NCI-H2227 (cell line): ENCODE measurements at regions not wholly inside any gene's neighbourhood (a gene's known extent, or its start where the extent isn't known, plus 50 kb on each side); places are given as distances from the start of the nearest gene placed in this dataset.
"Not testable (repeated sequence)": the region's sequence is repeated elsewhere in the genome, so short reads cannot be mapped to it uniquely, and the experiment has no call there.

ENCODE experiments used
- DNase-seq: peaks from one replicate; lab custom pipeline; 2025; ENCODE audit not compliant: unreplicated experiment; lab: John Stamatoyannopoulos, UW

DNA sequence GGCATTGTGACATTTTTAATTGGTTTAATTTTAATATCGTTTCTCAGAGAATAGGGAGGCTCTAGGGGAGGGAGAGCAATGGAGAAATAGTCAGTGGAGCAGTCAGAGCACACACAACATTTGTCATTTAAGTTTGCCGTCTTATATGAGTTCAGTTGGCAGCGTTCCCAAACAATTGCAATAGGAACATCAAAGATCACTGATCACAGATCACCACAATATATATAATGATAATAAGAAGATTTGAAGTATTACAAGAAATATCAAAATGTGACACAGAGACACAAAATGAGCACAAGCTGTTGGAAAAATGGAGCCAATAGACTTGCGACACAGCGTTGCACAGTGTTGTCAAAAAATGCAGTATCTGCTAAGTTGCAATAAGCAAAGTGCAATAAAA is 303.7 kb downstream of the CDH19 start:
- DNase-seq: no peak

- peak; percentile 3 for DNase-seq
Measured at GRCh38 chr18:66280470-66280869, 323.4 kb downstream of the CDH19 start.

GRCh38 chr18:66271962-66272361 is 331.9 kb downstream of the CDH19 start:
- DNase-seq: no peak

- no peak for DNase-seq
Measured at GRCh38 chr18:66264130-66264529, 339.8 kb downstream of the CDH19 start.

DNA sequence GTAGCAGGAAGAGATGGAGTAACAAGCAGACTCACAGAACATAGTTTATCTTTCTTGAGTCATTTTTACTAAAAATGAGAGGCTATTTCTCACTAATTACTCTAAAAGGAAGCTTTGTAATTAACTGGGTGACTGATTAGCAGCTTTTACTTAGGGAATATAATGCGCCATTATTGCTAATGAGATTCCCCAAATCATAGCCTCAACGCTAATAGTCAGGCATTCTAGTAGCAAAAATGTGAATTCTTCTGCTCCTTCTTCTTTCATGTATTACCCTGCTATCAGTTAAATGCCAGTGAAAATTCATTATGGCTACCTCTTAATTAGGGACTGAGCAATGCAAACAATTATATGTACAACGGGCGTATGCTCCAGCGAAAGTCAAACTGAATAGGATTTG is 349.8 kb downstream of the CDH19 start:
- DNase-seq: no peak

DNA sequence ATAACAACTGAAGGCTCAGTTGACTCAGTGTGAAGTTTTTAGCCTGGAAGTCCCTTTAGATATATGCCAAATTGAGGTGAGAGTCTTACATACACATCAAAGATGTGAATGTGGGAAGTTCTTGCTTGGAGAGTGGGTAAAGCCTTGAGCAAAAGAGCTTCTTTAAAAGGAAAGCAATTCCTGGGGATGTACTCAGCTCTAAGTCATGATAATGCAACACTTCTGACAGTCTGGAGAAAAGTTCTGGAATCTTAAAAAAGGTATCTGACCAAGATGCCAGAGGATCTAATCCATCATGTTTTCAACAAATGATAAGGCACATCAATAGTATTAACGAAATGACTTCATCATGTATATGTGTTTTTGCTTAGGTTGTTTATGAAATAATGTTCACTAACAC is 351.2 kb downstream of the CDH19 start:
- DNase-seq: no peak

GRCh38 chr18:66235206-66235605 is 368.7 kb downstream of the CDH19 start:
- DNase-seq: no peak

DNA sequence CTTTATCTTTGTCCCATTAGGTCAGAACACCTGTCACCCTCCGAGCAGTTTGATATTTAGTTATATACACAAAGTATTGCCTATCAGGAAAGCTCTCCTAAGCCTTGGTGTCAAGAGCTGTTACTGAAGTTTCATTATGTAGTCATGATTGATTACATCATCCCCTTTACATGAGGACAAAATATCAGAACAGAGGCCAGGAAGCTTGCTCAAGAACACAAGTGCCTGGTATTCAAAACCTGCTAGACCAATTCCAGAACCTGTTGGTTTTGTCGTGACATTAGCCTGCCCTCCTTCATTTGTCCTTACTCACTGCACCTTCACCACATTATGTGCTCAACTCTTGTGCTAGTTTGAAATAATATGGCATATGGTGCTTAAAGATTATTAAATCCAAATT is 377.1 kb downstream of the CDH19 start:
- DNase-seq: no peak

DNA sequence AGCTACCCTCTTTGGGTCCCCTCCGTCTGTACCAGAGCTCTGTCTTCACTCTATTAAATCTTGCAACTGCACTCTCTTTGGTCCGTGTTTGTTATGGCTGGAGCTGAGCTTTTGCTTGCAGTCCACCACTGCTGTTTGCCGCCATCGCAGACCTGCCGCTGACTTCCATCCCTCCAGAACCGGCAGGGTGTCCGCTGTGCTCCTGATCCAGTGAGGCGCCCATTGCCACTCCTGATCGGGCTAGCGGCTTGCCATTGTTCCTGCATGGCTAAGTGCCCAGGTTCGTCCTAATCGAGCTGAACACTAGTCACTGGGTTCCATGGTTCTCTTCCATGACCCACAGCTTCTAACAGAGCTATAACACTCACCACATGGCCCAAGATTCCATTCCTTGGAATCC is 380.6 kb downstream of the CDH19 start:
- DNase-seq: not testable (repeated sequence)

GRCh38 chr18:66222174-66222573 is 381.7 kb downstream of the CDH19 start:
- no peak for DNase-seq

- no peak for DNase-seq
Measured at GRCh38 chr18:66219817-66220216, 384.1 kb downstream of the CDH19 start.

DNA sequence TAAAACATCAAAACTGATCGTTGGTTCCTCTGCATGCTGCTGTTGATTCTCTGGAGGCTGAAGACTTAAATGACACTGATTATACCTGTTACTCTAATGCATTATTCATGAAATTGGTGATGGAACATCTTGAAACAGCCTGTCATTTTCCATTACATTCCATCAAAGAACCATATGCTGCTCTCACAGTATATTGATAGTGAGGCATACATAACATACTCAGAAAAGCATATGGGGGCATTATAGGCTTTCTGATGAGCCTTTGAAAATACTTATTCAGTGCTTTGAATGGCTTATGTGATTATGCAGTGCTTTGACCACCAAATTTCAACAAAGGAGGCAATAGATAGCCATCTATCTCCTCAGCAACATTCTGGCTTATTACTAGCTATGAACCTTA is 392.1 kb downstream of the CDH19 start:
- no peak for DNase-seq

DNA sequence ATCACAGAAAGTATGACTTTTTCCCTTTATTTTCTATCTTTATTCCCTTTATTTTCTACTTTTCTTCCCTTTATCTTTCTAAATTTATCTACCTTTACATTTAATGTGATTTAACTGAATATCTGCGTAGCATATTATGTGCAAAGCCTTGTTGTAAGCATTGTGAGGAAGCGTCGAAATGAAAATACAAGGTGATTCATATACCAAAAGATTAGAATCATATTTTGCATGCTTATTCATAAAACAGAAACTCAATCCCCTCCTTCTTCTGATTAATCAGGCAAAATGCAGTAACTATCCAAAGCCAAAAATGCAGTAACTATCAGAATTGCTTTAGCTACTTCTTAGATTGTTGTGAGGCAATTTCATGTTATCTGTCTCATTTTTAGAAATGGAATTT is 393.0 kb downstream of the CDH19 start:
- no peak for DNase-seq

GRCh38 chr18:66209656-66210055 is 394.2 kb downstream of the CDH19 start:
- DNase-seq: no peak

GRCh38 chr18:66196805-66197204 is 407.1 kb downstream of the CDH19 start:
- DNase-seq: no peak

DNA sequence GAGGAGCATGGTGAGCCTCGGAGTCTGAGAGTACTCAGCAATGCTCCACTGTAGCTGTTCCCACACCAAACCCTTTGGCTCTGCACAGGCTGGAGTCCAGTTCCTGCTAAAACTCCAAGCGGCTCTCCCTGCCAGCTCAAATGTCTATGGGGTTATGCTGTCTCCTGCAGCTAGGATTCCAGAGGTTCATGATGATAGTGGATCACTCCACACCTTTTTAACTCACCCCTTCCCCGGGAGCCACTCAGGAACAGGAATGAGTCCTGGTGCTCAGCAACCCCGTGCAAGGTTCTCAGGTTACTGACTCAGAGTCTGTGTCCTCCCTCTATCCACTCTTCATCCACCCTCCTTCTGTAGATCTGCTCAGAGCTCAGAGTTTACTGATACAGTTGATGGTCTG is 410.0 kb downstream of the CDH19 start:
- DNase-seq: no peak

DNA sequence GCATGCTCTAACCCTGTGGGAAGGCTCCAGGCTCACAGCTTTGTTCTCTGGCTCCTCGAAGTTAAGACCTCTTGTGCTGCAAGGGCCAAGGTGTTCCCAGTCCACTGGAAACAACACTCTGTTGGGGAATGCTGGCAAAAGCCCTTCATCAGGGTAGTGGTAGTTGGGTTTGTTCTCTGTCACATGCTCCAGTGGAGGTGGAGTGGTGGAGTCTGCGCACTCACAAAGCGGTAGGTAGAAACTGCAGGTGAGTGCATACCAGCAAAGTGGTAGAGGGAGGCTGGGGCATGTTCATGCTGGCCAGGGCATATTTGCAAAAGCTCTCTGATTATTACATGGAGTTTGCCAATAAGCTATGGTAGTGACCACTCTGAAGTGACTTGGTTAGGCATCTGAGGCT is 410.5 kb downstream of the CDH19 start:
- no peak for DNase-seq

- no peak for DNase-seq
Measured at GRCh38 chr18:66168685-66169235, 417.9 kb downstream of the CDH7 start.

- no peak for DNase-seq
Measured at GRCh38 chr18:66167829-66168684, 417.2 kb downstream of the CDH7 start.

DNA sequence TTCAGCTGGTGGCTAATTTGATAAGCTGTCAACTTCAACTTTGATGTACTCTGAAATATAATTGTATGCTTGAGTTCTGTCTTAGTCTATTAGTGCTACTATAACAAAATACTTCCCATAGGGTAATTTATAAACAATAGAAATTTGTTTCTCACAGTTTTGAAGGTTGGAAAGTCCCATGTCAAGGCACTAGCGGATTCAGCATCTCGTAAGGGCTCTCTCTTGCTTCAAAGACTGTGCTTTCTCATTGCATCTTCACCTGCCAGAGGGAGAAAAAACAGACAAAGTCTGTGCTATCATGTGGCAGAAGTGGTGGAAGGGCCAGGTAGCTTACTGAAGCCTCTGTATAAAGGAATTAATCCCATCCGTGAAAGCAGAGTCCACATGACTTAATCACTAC is 409.2 kb downstream of the CDH7 start:
- no peak for DNase-seq

DNA sequence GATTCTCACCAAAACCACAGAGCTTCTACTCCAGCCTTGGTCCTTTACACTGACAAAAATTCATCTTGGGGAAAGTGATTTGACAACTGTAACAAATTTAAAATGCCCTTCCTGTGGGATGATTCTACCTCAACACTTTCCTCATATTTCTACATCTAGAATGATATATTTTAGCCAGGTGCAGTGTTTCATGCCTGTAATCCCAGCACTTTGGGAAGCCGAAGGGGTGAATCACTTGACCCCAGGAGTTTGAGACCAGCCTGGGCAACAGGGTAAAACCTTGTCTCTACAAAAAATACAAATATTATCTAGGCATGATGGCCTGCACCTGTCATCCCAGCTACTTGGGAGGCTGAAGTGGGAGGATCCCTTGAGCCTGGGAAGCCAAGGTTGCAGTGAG is 408.6 kb downstream of the CDH7 start:
- no peak for DNase-seq

DNA sequence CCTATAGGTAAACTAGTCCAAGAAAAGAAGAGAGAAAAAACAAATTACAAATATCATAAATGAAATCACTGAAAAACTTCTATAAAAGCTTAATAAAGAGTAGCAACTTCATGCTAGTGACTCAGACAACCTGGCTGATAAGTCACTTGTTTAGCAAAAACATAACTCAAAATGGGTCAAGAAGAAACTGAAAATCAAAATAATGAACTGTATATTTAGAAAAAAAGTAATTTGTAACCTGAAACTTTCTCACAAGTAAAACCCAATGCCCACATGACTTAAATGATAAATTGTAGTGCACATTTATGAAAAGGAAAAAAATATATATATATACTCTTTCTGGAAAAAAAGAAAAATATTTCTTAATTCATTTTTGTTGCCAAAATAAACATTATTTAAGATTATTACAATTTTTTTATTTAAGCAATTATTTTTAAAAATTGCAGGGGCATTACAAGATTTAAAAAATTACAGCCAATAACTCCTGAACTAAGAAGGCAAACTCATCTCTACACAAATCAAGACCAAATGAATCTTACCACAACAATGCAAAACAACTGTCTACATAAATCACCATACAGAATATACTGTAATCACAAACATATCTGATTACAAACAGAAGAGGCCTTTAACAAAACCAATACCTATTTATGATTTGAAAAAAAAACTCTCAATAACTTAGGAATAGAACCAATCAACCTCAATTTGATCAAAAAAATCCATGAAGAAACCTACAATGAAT is 406.3 kb downstream of the CDH7 start:
- no peak for DNase-seq
